CD4-positive, alpha-beta T cell treated with Interferon alpha-2 for 1 hour (primary cell): ENCODE measurements at regions not wholly inside any gene's neighbourhood (a gene's known extent, or its start where the extent isn't known, plus 50 kb on each side); places are given as distances from the start of the nearest gene placed in this dataset.
A peak's percentile ranks its signal among the peaks of the same experiment; 100 is the strongest.

ENCODE experiments used
- DNase-seq, 2 donors: peaks; one replicate each; pipeline ENCODE4 v3.0.0-alpha.2; 2020 to 2022

GRCh38 chr1:221072214-221072613 lies 193.0 kb downstream of the HLX start:
- DNase-seq: no peak

GRCh38 chr1:221074332-221074731 lies 195.1 kb downstream of the HLX start:
- peak in 1 of 2 donors; percentile 20 for DNase-seq

- DNase-seq: no peak
These were observed 196.7 kb downstream of the HLX start for GRCh38 chr1:221075911-221076310.

DNA sequence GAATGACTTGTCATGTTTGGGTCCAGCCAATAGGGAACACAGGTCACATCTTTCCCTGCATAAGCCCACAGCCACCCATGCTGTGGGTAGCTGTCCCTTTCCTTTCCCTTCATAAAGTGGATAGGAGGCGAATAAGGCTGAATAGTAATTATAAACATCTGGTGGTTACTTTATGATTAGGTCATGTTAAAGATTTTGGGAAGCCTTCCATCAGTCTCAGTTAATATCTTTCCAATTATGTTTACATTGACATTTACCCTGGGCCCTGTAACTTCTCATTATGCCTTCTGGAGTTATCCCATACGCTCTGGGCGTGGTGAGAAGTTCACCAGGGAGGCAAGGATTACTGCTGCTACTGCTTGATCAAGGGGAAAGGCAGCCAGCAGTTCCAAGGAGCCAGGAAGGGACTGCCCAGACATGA lies 197.2 kb downstream of the HLX start:
- no peak for DNase-seq

- DNase-seq: no peak
These were observed 199.2 kb downstream of the HLX start for GRCh38 chr1:221078260-221078965.

GRCh38 chr1:221083902-221084301 lies 204.7 kb downstream of the HLX start:
- DNase-seq: no peak

- no peak for DNase-seq
These were observed 205.4 kb downstream of the HLX start for GRCh38 chr1:221084681-221085080.

DNA sequence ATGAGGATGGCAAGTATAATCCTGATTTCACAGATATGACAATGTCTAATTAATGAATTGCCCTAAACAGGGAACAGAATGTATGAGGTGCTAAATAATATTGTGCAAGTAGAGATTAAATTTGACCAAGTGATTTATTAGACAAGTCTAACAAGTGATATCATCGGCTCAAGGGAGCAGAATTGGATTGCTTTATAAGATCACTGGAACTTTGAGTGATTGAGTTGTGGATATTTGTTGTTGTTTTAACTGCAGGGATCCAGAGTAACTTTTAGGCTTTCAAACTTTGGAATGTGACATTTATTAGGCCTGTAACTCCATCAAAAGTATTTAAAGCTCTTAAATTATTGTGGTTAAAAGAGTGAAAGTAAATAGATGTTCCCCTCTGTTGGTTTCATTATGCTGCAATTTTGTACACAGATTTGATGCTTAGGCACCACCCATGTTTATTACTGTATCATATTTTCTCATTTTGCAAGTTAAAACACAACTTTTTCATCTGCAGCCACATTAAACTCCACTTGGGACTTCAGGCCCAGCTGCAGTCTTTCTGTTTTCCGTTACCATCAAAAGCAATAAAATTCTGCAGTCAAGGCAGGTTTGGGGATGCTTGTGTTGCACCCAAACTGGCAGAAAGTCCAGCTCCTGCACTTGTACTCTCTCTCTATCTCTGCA lies 206.6 kb downstream of the HLX start:
- DNase-seq: no peak

GRCh38 chr1:221087919-221088318 lies 208.7 kb downstream of the HLX start:
- no peak for DNase-seq

DNA sequence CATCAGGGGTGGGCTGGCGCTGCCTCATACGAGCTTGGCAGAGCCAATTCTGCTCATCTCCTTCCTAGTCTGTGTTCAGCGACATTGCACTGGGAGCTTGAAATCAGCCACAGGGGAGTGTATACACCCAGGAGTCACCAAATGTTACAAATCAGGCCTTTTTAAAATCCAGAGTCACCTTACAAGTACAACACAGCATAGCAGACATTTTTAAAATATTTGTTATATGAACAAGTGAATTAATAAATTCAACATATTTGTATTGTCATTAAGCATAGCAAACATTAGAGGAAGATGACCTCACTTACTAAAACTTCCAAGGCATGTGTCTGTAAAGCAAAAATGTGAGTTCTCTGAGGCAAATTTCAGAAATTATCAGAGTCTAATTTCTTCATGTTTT lies 210.0 kb downstream of the HLX start:
- DNase-seq: no peak

DNA sequence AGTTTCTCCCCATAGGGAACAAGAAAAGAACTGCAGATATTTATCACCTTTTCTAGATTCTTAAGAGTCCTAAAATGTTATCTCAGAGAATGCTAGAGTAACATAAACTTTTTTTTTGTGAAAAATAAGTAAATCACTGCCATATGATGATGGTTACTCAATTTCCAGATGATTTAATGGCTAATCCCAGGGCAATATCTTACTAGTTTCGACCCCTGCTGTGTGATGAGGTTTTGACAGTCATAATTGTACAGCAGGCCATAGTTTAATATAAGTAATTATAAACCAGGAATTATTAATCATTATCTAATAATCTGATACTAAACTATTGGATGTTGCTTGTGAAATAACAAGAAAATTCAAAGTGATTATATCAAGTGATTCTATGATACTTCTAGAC lies 210.6 kb downstream of the HLX start:
- DNase-seq: no peak

- no peak for DNase-seq
These were observed 214.9 kb downstream of the HLX start for GRCh38 chr1:221093903-221094791.

DNA sequence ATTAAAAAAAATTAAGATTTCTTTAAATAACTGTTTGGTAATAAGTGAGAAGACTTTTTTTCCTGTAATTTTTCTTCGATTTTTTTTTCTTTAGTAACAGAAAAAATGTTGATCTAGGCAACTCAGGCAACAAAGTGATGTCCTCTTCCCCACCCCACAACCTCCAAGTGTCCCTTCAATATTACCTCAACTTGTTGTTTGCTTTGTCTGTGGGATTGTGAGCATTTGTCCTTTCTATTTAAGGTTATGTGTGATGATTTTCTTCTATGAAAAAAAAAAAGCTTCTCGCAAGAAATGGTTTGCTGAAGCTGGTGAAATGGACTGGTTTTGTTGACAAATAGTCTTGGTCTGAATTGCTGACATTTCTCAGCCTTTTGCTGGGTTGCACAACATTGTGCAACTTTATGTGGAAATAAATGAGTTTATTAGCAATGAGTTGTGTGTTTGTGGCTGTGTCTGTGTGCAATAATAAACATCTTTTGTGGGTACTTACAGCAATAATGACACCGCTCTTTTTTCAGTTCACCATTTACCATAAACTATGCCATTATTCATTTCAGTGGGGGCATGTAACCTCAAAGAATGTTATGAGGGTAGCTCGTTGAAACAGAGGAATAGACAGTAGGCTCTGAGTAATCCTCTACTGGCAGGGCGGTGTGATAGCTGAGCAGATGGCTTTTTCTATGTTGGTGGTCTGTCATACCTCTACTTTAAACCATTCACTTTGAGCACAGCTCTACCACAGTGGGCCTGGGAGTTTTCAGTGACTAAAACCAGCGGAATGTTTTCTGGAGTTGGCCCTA lies 218.4 kb downstream of the HLX start:
- peak; percentile 27 to 59 for DNase-seq

- DNase-seq: peak; percentile 8 to 42
These were observed 219.5 kb downstream of the HLX start for GRCh38 chr1:221098471-221099405.

- no peak for DNase-seq
These were observed 220.7 kb downstream of the HLX start for GRCh38 chr1:221099747-221100595.

DNA sequence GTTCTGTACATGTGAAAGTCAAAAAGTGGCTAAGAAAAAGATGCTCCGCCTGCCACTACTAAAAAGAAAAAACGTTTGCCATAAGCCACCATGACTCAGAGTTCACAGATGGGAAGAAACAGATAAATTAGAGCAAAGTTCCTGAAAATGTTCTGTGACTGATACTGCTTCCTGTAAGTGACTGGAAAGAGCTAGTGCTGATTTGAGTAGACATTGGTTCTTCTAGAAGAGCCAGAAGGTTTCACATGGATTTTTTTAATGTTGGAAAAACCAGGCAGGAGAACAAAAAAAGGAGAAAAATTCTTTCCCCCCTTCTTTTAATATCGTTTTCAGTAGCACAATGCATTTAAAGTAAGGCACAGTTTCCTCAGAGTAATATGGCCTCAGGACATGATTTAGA lies 221.4 kb downstream of the HLX start:
- peak in 1 of 2 donors; percentile 3 for DNase-seq

GRCh38 chr1:221101807-221102605 lies 222.8 kb downstream of the HLX start:
- DNase-seq: no peak

DNA sequence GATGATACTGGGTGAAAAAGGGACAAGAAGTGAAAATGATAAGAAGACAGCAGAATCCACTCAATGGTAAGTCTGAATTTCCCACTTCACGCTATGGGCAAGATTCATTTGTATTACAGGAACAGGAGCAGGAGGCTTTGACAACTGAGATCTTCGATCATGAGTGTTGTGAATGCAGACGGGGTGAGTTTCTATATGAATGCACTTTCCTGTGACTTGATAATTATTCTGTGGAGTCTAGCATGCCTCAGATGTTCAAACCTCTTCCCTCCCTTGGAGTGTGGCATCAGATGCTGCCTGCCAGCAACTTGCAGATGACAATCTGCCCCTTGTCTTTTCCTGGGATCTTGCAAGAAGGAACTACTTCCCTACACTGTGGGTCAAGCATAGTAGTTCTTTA lies 225.4 kb downstream of the HLX start:
- no peak for DNase-seq

GRCh38 chr1:221105578-221105977 lies 226.3 kb downstream of the HLX start:
- no peak for DNase-seq

DNA sequence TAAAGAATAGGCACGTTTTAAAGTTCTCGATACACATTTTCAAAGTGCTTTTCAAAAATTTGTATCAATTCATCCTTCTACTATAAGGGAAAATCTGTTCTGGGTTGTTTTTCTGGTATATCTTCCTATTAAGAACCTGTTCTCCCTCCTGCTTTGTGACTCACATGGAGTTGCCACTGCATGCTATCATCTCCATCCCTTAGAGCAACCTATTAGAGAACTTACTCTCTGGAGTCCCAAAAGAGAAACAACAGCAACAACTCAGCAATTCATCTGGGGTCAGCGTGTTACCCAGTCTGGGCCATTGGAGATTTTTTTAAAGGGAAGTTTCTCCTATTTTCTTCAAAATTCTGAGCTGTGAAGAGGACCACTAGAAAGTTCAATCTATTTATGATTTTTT lies 227.4 kb downstream of the HLX start:
- no peak for DNase-seq
